ENCODE measurements at regions not wholly inside any gene's neighbourhood (a gene's known extent, or its start where the extent isn't known, plus 50 kb on each side); places are given as distances from the start of the nearest gene placed in this dataset.

DNA sequence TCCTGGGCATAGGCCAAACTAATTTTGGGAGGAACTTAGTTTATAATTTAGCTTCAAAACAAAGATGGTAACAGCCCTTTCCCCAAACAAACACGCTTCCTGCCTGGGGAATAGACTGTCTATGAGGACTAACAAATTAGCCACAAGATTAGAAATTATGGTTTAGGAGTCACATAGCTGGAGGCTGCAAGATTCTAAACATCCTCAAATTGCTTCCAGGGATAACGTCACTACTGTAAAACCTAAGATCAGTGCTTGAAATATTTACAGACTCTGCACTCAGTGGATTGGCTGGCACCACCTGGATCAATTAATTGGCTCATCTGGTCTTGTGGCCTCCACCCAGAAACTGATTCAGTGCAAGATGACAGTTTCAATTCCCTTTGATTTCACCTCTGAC lies 118.0 kb upstream of the TACR1 start:
- ChIA-PET POLR2A (no interaction called here), CTCF (no interaction called here)
- DNase-seq (ENCODE audit: low read depth): no peak
- TF ChIP-seq, protein P1, sequence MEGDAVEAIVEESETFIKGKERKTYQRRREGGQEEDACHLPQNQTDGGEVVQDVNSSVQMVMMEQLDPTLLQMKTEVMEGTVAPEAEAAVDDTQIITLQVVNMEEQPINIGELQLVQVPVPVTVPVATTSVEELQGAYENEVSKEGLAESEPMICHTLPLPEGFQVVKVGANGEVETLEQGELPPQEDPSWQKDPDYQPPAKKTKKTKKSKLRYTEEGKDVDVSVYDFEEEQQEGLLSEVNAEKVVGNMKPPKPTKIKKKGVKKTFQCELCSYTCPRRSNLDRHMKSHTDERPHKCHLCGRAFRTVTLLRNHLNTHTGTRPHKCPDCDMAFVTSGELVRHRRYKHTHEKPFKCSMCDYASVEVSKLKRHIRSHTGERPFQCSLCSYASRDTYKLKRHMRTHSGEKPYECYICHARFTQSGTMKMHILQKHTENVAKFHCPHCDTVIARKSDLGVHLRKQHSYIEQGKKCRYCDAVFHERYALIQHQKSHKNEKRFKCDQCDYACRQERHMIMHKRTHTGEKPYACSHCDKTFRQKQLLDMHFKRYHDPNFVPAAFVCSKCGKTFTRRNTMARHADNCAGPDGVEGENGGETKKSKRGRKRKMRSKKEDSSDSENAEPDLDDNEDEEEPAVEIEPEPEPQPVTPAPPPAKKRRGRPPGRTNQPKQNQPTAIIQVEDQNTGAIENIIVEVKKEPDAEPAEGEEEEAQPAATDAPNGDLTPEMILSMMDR (IDR thresholded peaks at IDR 0.05; ENCODE audit: insufficient read depth, low read depth, low read length): no peak
- Histone ChIP-seq H3K4me3 (ENCODE audit: low read depth, low read length) (no peak overlapping the region), H3K36me3 (ENCODE audit: control insufficient read depth, insufficient read depth, low read length) (no peaks in the 10 kb centered on the region), H3K27me3 (ENCODE audit: control insufficient read depth, insufficient read depth, low read length) (no peaks in the 10 kb centered on the region)

DNA sequence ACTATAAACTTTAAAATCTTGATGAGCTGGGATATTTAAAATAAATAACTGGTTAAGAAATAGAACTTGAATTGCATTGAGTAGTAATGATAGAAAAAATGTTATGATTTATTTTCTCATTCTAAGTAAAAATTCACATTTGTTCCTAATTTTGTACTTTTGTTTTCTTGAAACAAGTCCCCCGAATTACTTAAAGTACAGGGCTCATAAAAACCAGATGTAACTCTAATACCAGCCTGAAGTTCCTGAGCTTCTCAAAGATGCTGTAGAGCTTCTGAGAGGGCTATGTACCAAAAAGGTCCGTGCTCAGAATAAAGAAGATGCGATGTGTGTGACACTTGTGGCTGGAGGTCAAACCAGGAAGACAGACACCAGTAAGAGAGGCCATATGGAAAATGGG lies 116.1 kb upstream of the TACR1 start:
- Histone ChIP-seq H3K4me3 (ENCODE audit: low read depth, low read length) (no peak overlapping the region), H3K36me3 (ENCODE audit: control insufficient read depth, insufficient read depth, low read length) (no peaks in the 10 kb centered on the region), H3K27me3 (ENCODE audit: control insufficient read depth, insufficient read depth, low read length) (no peaks in the 10 kb centered on the region)
- DNase-seq (ENCODE audit: low read depth): no peak
- POLR2A ChIA-PET: no interaction called here
- TF ChIP-seq, protein P1 (IDR thresholded peaks at IDR 0.05; ENCODE audit: insufficient read depth, low read depth, low read length): no peak
- CTCF ChIA-PET: interaction anchor here (0.7 to 1.6 kb wide), 2 partner anchors 24 to 116 kb away, joined by 3 read pairs; partner anchors contain the start of gene TACR1

DNA sequence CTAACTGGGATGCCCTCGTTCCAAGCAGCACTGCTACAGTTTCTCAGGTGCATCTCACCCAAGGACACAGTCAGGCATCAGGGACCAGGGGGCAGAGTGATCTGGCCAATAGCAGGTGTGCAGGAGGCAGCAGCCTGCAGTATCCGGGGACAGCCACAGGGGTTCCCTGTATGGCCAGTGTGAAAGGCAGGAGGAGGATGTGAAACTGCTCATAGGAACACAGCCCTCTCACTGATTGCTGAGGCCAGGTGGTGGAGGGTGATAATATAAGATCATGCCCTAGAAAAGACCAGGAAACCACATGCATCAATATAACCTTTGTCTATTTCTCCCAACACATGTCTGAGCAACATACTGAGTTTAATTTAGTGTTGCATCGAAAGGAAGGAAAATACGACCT lies 112.7 kb upstream of the TACR1 start:
- TF ChIP-seq, protein P1 (IDR thresholded peaks at IDR 0.05; ENCODE audit: insufficient read depth, low read depth, low read length): no peak
- no peak for DNase-seq (ENCODE audit: low read depth)
- POLR2A ChIA-PET: no interaction called here
- CTCF ChIA-PET: no interaction called here
- Histone ChIP-seq H3K27me3 (ENCODE audit: control insufficient read depth, insufficient read depth, low read length) (no peaks in the 10 kb centered on the region), H3K4me3 (ENCODE audit: low read depth, low read length) (no peak overlapping the region), H3K36me3 (ENCODE audit: control insufficient read depth, insufficient read depth, low read length) (no peaks in the 10 kb centered on the region)

DNA sequence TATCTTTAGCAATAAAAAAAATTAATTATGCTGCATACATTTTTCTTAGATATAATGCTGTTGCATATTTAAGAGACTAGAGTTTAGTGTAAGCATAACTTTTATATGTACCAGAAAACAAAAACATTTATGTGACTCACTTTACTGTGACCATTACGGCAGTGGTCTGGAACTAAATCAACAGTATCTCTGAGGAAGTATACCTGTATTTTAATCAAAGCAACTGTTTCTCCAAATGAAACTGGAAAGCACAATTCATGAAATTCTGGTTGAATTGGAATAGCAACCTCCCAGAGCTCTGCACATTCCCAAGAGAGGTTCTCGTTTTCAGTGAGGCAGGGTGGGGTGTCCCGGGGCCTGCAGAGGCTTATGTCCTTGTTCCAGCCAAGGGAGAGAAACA lies 112.2 kb upstream of the TACR1 start:
- ChIA-PET CTCF (no interaction called here), POLR2A (no interaction called here)
- H3K36me3 ChIP-seq (ENCODE audit: control insufficient read depth, insufficient read depth, low read length): no peaks in the 10 kb centered on the region
- H3K27me3 ChIP-seq (ENCODE audit: control insufficient read depth, insufficient read depth, low read length): no peaks in the 10 kb centered on the region
- TF ChIP-seq, protein P1 (IDR thresholded peaks at IDR 0.05; ENCODE audit: insufficient read depth, low read depth, low read length): no peak
- no peak overlapping the region for H3K4me3 ChIP-seq (ENCODE audit: low read depth, low read length)
- DNase-seq (ENCODE audit: low read depth): no peak

DNA sequence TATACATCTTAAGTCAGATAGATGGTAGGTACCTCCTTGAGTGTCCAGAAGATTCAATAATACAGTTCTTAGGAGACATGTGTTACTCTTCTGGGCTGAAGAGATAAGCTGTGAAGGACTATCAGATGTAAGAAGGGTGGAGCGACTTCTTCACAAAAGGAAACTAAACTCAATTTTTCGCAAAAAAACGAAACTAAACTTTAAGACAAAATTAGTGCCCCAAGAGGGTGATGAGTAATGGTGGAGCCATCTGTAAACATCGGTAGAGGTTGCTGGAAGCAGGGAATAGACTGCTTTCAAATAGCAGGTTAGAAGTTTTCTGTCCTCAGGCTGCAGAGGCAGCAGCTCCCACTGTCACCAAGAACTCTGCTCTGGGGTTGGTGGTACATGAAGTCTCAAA lies 111.6 kb upstream of the TACR1 start:
- no peak for DNase-seq (ENCODE audit: low read depth)
- Histone ChIP-seq H3K27me3 (ENCODE audit: control insufficient read depth, insufficient read depth, low read length) (no peaks in the 10 kb centered on the region), H3K4me3 (ENCODE audit: low read depth, low read length) (no peak overlapping the region), H3K36me3 (ENCODE audit: control insufficient read depth, insufficient read depth, low read length) (no peaks in the 10 kb centered on the region)
- TF ChIP-seq, protein P1 (IDR thresholded peaks at IDR 0.05; ENCODE audit: insufficient read depth, low read depth, low read length): no peak
- ChIA-PET CTCF (no interaction called here), POLR2A (no interaction called here)
